Lung (tissue), 12 donors: ENCODE measurements at regions not wholly inside any gene's neighbourhood (a gene's known extent, or its start where the extent isn't known, plus 50 kb on each side); places are given as distances from the start of the nearest gene placed in this dataset. TPM values are rescaled to one million over a fixed set of nuclear protein-coding genes. Genes with fewer than 3 reads are reported as not detected.

Experiments
- ATAC-seq: fragments of 200-7000 bp; cut with Tn5 transposase; one replicate; pipeline ENCODE4 v1.9.1; 2020; ENCODE audit warnings: moderate number of reproducible peaks; ENCODE audit not compliant: insufficient read depth, low FRiP score
- DNase-seq, 3 donors: peaks; one replicate each; pipeline ENCODE4 v3.0.0-alpha.2; 2013 to 2017
- H3K27ac ChIP-seq, 2 donors: one replicate each; pipeline ENCODE4 v1.5.1; 2013; ENCODE audit warnings: mild to moderate bottlenecking in 2 of 2, moderate library complexity in 2 of 2, control low read depth in 1 of 2, inconsistent platforms in 1 of 2, low read depth in 1 of 2, low read length in 1 of 2
- H3K27me3 ChIP-seq, 3 donors: one replicate each; pipeline ENCODE4 v1.5.1; 2013; ENCODE audit warnings: low read length in 2 of 3; ENCODE audit not compliant: control insufficient read depth in 3 of 3, insufficient read depth in 3 of 3
- H3K36me3 ChIP-seq, 4 donors: one replicate each; pipeline ENCODE4 v1.5.1; 2013; ENCODE audit warnings: low read length in 4 of 4, mild to moderate bottlenecking in 1 of 4, moderate library complexity in 1 of 4; ENCODE audit not compliant: control insufficient read depth in 4 of 4, insufficient read depth in 4 of 4
- H3K4me1 ChIP-seq, 5 donors: one replicate each; pipeline ENCODE4 v1.5.1; 2013; ENCODE audit warnings: low read length in 5 of 5, mild to moderate bottlenecking in 2 of 5, moderate library complexity in 1 of 5; ENCODE audit not compliant: control insufficient read depth in 5 of 5, insufficient read depth in 5 of 5
- H3K4me3 ChIP-seq: one replicate; pipeline ENCODE4 v1.5.1; 2013; ENCODE audit warnings: mild to moderate bottlenecking, control low read depth, moderate library complexity
- H3K9ac ChIP-seq, 2 donors: one replicate each; pipeline ENCODE4 v1.5.1; 2013; ENCODE audit warnings: low read length in 2 of 2, control low read depth in 1 of 2; ENCODE audit not compliant: insufficient read depth in 1 of 2
- H3K9me3 ChIP-seq, 4 donors: one replicate each; pipeline ENCODE4 v1.5.1; 2013; ENCODE audit warnings: low read length in 3 of 4, mild to moderate bottlenecking in 1 of 4, moderate library complexity in 1 of 4; ENCODE audit not compliant: control insufficient read depth in 4 of 4, insufficient read depth in 3 of 4
- CTCF ChIP-seq: IDR thresholded peaks from 2 replicates; pipeline ENCODE4 v1.5.1; 2012; ENCODE audit warnings: mild to moderate bottlenecking; ENCODE audit errors: control extremely low read depth, extremely low read depth
- WGBS, 2 donors: extraction: QIAGEN DNeasy Blood & Tissue Kit; methylation state at CpG; one replicate each; pipeline ENCODE4 v1.1.7; 2013; 5-methylcytosine and 5-hydroxymethylcytosine counted together
- small RNA-seq: library from RNA; depleted of rRNA; stranded (forward); fragments of <200 nt; gene quantifications from one replicate; pipeline ENCODE3, GENCODE V24; 2014; ENCODE audit warnings: low replicate concordance
- donor health status: control.
- donor health status: control.
- donor health status: Bipolar disorder and iron deficiency.
- donor health status: healthy.
- donor health status: DM: yes; HTN: yes; CAD: no.

GRCh38 chr4:72631296-72631695 lies 62.3 kb upstream of the ADAMTS3 start:
- Histone ChIP-seq H3K9me3 (no peaks in the 10 kb centered on the region), H3K27ac (no peak overlapping the region), H3K4me3 (no peak overlapping the region), H3K36me3 (no peaks in the 10 kb centered on the region), H3K4me1 (no peaks in the 10 kb centered on the region), H3K27me3 (no peaks in the 10 kb centered on the region), H3K9ac (no peak overlapping the region)
- 89 to 96% methylated on average over 1 of the region's 1 CpG for WGBS, 2 donors
- TF ChIP-seq CTCF: no peak
- ATAC-seq (no peak), DNase-seq (no peak)

GRCh38 chr4:72629540-72629939 lies 60.5 kb upstream of the ADAMTS3 start:
- 91 to 96% methylated on average over 1 of the region's 1 CpG for WGBS, 2 donors
- Histone ChIP-seq H3K27me3 (no peaks in the 10 kb centered on the region), H3K4me3 (no peak overlapping the region), H3K27ac (no peak overlapping the region), H3K9ac (no peak overlapping the region), H3K9me3 (no peaks in the 10 kb centered on the region), H3K4me1 (no peaks in the 10 kb centered on the region), H3K36me3 (no peaks in the 10 kb centered on the region)
- ATAC-seq (no peak), DNase-seq (no peak)
- TF ChIP-seq CTCF: no peak

GRCh38 chr4:72627723-72628122 lies 58.7 kb upstream of the ADAMTS3 start:
- no peaks in the 10 kb centered on the region for H3K36me3 ChIP-seq
- no peak overlapping the region for H3K9ac ChIP-seq
- no peak overlapping the region for H3K27ac ChIP-seq
- DNase-seq (no peak), ATAC-seq (no peak)
- no peak overlapping the region for H3K4me3 ChIP-seq
- H3K9me3 ChIP-seq: no peaks in the 10 kb centered on the region
- H3K27me3 ChIP-seq: no peaks in the 10 kb centered on the region
- no peaks in the 10 kb centered on the region for H3K4me1 ChIP-seq
- TF ChIP-seq CTCF: no peak

Small RNAs in the stretch of these regions (small RNA-seq; reads per million reads assigned to genes)
- gene RNU4ATAC9P: not detected
